IPS DF 19.7 (cell line): ENCODE measurements at regions not wholly inside any gene's neighbourhood (a gene's known extent, or its start where the extent isn't known, plus 50 kb on each side); places are given as distances from the start of the nearest gene placed in this dataset.

ENCODE experiments used
- DNase-seq: peaks from one replicate; pipeline ENCODE4 v3.0.0-alpha.2; 2013; ENCODE audit warnings: low read depth, low spot score

DNA sequence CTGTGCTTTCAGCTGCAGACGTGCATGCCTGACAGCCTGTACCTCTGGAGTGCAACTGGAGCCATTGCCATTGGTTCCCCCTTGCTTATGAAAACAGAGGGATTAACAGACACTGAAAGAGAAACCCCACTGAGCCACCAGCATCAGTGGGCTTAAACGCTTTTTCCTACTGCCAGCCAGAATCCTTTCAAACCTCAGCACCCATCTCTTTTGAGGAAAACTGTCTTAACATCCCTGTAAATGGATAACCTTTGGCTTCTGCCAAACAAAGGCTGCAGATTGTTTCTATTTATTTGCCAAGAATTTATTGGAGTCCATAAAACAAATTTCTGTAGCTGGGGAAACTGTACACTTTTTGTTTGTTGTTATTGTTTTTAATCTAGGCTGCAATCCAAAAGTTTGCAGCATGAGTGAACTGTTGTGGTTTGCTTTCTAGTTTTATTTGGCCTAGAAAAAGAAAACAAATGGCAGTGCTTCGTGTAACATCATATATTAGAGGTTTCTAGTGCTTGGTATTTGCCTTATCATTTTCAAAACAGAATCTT, 369.2 kb upstream of the IL12A start:
- no peak for DNase-seq

GRCh38 chr3:159620281-159620680, 368.4 kb upstream of the IL12A start:
- no peak for DNase-seq

GRCh38 chr3:159620873-159621272, 367.8 kb upstream of the IL12A start:
- DNase-seq = no peak

DNA sequence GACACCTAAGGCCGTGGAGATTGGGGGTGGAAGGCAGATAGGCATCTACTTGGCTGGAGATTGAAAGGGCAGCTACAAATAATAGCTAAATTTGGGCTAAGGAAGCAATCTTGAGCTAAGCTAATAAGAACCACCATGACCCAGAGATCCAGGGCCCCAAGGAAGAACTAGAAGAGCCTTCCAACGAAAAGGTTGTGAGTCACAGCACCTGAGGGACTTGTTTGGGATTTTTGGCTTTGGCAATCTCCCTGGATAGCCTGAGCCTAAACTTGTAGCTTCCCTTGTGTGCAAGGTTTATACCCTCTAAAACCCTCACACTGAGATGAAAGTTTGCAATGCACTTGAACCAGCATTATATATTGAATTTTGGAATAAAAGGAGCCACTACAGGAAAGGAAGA, 364.0 kb upstream of the IL12A start:
- no peak for DNase-seq

DNA sequence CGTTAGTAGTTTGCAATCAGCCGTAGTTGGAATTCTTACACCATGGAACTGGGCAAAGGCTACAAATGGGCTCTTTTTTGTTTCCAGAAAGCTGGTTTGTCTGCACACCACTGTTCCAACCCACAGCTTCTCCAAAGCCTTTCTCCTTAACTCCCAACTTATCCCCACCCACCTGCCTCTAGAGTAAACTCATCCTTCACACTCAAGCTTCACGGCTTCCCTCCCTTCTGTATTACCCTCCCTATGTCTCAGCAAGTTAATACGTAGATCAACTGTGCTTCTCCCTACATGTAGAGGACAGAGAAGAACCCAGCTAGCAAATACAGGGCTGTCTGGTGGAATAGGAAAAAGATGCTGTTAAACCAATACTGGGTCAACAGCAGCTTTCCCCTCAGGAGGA, 363.0 kb upstream of the IL12A start:
- no peak for DNase-seq

- DNase-seq = no peak
Measured at GRCh38 chr3:159626598-159626997, 362.0 kb upstream of the IL12A start.

- no peak for DNase-seq
Measured at GRCh38 chr3:159627229-159627628, 361.4 kb upstream of the IL12A start.

DNA sequence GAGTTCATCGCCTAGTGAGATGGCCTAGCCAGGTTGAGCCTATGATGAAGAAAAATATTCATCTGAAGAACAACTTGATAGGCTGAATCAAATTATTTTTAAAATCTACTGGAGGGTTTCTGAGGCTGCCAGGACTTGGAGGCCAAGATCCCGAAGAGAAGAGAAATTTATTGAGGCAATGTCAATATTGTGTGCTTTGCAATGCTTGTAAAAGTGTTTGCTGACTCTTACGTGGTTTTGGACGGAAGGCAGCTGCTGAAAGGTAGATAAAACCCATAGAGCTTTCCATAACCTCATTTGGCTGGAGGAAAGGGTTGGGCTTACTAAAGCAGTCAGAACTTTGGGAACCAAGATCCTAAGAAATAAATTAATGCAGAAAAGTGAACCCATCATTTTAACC, 361.0 kb upstream of the IL12A start:
- DNase-seq = no peak

GRCh38 chr3:159629329-159630084, 359.1 kb upstream of the IL12A start:
- no peak for DNase-seq

- no peak for DNase-seq
Measured at GRCh38 chr3:159631226-159631625, 357.4 kb upstream of the IL12A start.

- DNase-seq = no peak
Measured at GRCh38 chr3:159632128-159632527, 356.5 kb upstream of the IL12A start.

- no peak for DNase-seq
Measured at GRCh38 chr3:159632851-159633250, 355.8 kb upstream of the IL12A start.

GRCh38 chr3:159634483-159634882, 354.2 kb upstream of the IL12A start:
- DNase-seq = no peak

DNA sequence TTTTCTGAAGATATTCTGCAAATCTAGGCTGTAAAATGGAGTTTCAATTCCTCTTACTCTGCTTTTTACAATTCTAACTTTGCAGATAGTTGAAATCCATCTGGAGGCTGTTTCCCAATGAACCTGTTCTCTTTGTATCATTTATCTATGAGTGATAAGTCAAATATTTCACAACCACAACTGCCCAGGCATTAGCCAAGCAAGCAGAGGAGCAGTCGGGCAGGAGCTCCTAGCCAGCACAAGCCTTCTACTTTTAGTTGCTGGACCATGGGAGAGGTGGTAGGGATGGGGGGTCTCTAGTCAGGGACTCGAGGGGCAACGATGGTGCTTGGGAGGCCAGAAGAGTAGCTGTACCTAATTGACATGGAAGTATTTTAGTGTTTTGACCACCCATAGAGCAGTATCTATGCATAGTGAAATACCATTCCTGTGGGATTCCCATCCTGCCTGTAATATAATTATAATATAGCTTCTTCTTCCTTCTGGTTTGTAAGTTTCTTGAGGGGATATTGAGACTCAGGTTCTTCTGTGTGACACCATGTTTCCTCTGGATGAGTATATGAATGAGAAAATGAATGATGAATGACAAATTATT, 353.5 kb upstream of the IL12A start:
- no peak for DNase-seq

- DNase-seq = no peak
Measured at GRCh38 chr3:159637883-159638542, 350.6 kb upstream of the IL12A start.

DNA sequence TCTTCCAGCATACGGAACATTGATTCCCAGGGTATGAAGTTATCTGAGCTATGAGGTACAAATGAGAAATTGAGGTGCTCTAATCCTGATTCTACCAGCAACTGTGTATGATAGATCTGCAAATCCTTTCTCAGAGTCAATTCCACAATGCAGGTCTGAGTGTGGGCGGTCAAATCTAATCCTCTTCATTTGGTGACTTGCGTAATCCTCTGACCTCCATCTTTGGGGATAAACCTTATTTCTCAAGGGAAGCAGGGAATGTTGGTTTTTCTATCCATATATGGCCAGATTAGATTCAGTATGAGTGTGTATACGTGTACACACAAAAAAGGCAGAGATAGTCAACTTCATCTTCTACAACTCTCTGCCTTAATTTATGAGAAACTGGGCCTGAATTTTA, 348.4 kb upstream of the IL12A start:
- DNase-seq = no peak

DNA sequence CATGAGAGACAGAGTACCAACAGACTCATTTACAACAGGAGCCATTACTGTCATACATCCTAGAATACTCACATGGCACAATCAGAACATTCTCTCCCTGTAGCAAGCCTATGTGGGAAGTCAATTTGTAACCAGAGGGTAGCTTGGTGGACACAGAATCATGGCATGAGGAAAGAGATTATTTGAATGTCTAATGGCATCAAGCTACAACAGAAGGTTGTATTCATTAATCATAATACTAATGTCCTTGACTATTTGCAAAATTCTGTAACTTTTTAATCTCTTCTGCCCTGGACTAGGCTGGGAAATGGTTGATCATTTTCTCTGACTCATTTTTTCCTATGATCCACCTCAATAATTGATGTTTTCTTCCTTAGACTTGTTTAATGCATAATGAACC, 345.2 kb upstream of the IL12A start:
- DNase-seq = no peak

DNA sequence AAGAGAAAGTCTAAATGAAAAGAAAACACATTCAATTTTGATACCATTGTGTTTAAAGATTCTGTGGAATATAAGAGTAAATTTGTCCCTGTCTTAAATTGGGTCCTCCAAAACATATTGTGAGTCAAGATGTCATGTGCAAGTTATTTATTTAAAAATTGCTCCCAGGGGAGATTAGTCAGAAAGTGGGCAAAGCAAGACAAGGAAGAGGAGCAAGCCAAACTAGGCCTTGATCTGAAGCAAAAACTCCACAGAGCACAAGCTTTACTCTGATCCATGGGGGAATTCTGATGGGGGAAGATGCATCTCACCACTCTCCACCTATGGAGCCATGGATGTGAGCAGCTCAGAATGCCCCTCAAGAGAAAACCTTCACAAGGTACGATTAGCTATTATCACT, 342.8 kb upstream of the IL12A start:
- DNase-seq = no peak

GRCh38 chr3:159649951-159650350, 338.7 kb upstream of the IL12A start:
- DNase-seq = no peak

GRCh38 chr3:159650726-159651125, 337.9 kb upstream of the IL12A start:
- DNase-seq = no peak

DNA sequence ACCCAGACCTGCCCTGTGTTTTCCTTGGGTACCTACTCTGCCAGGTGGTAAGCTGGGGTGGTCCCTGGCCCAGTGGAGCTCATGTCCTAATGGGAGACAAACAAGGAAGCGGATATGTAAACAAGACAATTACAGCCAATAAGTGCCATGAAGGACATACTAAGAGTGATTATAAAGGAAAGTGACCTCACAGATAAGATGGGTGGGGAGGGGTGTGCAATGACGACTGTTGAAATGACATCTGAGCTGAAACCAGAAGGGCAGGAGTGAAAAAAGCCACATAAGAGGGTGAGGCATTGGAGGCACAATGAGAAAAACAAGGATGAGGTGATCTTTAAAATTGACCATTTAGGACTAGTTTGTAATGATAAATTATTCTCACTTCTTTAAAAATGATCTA, 336.2 kb upstream of the IL12A start:
- DNase-seq = no peak

DNA sequence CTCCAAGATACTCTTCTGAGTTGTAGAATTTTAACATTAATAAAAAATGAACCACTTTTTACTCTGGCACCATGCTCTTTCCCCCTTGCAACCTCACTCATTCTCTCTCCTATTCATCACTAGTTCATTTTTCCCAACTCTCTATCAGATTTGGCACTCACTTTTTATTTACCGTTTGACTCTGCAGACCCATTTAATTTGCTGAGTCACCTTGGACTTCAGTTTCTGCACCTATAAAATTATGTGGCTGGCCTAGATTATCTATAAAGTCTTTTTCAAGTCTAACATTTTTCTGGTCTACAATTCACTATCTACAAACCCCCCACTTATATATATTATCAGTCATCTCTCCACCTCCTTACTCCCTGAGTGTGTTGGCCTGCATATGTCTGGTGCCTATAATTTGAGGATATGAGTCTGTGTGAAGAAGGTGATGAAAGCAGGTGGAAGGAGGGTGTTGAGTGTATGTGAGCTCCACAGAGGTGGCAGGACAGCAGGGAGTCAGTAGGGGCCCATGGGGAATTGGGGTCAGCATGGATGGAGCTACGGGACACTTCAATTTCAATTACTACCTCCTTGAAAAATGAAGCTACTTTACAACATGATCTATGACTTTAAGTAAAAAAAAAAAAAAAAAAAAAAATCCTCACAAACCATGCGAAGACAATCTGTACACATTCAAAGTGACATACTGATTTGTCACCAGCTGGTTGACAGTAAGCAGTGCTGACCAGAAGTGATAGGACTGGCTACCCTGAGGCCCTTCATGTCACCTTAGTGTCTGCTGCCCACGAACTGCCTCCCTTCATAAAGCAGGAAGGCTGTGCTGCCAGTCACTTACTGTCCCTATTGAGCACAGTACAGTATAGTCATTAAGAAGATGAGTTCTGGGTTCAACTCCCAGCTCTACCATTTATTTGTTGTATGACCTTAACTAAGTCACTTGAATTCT, 334.2 kb upstream of the IL12A start:
- no peak for DNase-seq
